Right renal cortex interstitium (tissue), 3 donors: ENCODE measurements at regions not wholly inside any gene's neighbourhood (a gene's known extent, or its start where the extent isn't known, plus 50 kb on each side); places are given as distances from the start of the nearest gene placed in this dataset.

Source experiments
- DNase-seq, 3 donors: peaks; one replicate each; pipeline ENCODE4 v3.0.0-alpha.2; 2013; ENCODE audit warnings: low read depth in 3 of 3, low spot score in 2 of 3

- no peak for DNase-seq
Observed at GRCh38 chr10:28952523-28952922, 275.2 kb downstream of the BAMBI start.

- DNase-seq: no peak
Observed at GRCh38 chr10:28954211-28954610, 276.9 kb downstream of the BAMBI start.

- no peak for DNase-seq
Observed at GRCh38 chr10:28958468-28958867, 281.1 kb downstream of the BAMBI start.

- no peak for DNase-seq
Observed at GRCh38 chr10:28959850-28960501, 282.7 kb downstream of the BAMBI start.

- DNase-seq: no peak
Observed at GRCh38 chr10:28962768-28963167, 285.4 kb downstream of the BAMBI start.

GRCh38 chr10:28963539-28964221, 286.4 kb downstream of the BAMBI start:
- DNase-seq: no peak

GRCh38 chr10:28965937-28966336, 288.6 kb downstream of the BAMBI start:
- no peak for DNase-seq

- DNase-seq: no peak
Observed at GRCh38 chr10:28967031-28967430, 289.7 kb downstream of the BAMBI start.

- no peak for DNase-seq
Observed at GRCh38 chr10:28969413-28969812, 292.1 kb downstream of the BAMBI start.

- DNase-seq: no peak
Observed at GRCh38 chr10:28970231-28970630, 292.9 kb downstream of the BAMBI start.

- no peak for DNase-seq
Observed at GRCh38 chr10:28971255-28971654, 293.9 kb downstream of the BAMBI start.

- no peak for DNase-seq
Observed at GRCh38 chr10:28971764-28972163, 294.4 kb downstream of the BAMBI start.

- DNase-seq: no peak
Observed at GRCh38 chr10:28973309-28973972, 296.1 kb downstream of the BAMBI start.

- peak in 2 of 3 donors; percentile 32 to 45 for DNase-seq
Observed at GRCh38 chr10:28975891-28976531, 298.7 kb downstream of the BAMBI start.

- DNase-seq: no peak
Observed at GRCh38 chr10:28977518-28977917, 300.2 kb downstream of the BAMBI start.

- no peak for DNase-seq
Observed at GRCh38 chr10:28980264-28980663, 302.9 kb downstream of the BAMBI start.

GRCh38 chr10:28981007-28981406, 303.7 kb downstream of the BAMBI start:
- no peak for DNase-seq

GRCh38 chr10:28982974-28983373, 305.7 kb downstream of the BAMBI start:
- DNase-seq: no peak

GRCh38 chr10:28983799-28984198, 305.1 kb upstream of the LYZL1 start:
- no peak for DNase-seq

GRCh38 chr10:28984431-28984830, 304.4 kb upstream of the LYZL1 start:
- DNase-seq: no peak

- DNase-seq: no peak
Observed at GRCh38 chr10:28985137-28985885, 303.6 kb upstream of the LYZL1 start.
